ENCODE measurements at regions not wholly inside any gene's neighbourhood (a gene's known extent, or its start where the extent isn't known, plus 50 kb on each side); places are given as distances from the start of the nearest gene placed in this dataset.

DNA sequence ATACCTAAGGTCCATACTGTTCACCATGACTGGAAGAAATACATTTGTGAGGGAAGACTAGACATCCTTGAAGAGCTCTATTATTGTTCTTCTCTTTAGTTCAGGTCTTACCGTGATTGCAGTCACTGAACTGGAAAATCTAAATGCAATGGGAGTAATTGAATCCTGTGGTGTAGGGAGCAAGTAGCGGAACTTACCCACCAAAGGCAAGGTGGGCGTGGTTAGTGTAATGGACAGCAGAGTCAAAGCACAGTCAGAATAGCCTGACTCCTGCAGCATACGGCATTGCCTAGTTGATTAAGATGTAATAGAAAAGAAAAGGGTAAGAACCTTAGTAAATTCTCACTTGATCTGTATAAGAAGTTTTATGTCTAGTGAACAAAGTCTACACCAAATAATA, 679.7 kb upstream of the EPHA7 start:
- TF ChIP-seq CTCF (IDR thresholded peaks at IDR 0.05; ENCODE audit: low read depth, low read length, missing input control), result no peak
- TF ChIP-seq YY1 (IDR thresholded peaks at IDR 0.05), result no peak
- TF ChIP-seq, protein P1, sequence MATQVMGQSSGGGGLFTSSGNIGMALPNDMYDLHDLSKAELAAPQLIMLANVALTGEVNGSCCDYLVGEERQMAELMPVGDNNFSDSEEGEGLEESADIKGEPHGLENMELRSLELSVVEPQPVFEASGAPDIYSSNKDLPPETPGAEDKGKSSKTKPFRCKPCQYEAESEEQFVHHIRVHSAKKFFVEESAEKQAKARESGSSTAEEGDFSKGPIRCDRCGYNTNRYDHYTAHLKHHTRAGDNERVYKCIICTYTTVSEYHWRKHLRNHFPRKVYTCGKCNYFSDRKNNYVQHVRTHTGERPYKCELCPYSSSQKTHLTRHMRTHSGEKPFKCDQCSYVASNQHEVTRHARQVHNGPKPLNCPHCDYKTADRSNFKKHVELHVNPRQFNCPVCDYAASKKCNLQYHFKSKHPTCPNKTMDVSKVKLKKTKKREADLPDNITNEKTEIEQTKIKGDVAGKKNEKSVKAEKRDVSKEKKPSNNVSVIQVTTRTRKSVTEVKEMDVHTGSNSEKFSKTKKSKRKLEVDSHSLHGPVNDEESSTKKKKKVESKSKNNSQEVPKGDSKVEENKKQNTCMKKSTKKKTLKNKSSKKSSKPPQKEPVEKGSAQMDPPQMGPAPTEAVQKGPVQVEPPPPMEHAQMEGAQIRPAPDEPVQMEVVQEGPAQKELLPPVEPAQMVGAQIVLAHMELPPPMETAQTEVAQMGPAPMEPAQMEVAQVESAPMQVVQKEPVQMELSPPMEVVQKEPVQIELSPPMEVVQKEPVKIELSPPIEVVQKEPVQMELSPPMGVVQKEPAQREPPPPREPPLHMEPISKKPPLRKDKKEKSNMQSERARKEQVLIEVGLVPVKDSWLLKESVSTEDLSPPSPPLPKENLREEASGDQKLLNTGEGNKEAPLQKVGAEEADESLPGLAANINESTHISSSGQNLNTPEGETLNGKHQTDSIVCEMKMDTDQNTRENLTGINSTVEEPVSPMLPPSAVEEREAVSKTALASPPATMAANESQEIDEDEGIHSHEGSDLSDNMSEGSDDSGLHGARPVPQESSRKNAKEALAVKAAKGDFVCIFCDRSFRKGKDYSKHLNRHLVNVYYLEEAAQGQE (IDR thresholded peaks at IDR 0.05), result no peak
- TF ChIP-seq, protein P2, sequence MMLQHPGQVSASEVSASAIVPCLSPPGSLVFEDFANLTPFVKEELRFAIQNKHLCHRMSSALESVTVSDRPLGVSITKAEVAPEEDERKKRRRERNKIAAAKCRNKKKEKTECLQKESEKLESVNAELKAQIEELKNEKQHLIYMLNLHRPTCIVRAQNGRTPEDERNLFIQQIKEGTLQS (IDR thresholded peaks at IDR 0.05), result no peak
- TF ChIP-seq RAD21 (IDR thresholded peaks at IDR 0.05), result no peak
- TF ChIP-seq FOXA1 (IDR thresholded peaks at IDR 0.05), result no peak
- no peak for TF ChIP-seq NR2F2 (IDR thresholded peaks at IDR 0.05)
- no peak for TF ChIP-seq JUND (IDR thresholded peaks at IDR 0.05)
- no peak for TF ChIP-seq TAF1 (conservative IDR thresholded peaks at IDR 0.05)
- no peak for TF ChIP-seq ZBTB33 (IDR thresholded peaks at IDR 0.05)
- TF ChIP-seq, protein P3, sequence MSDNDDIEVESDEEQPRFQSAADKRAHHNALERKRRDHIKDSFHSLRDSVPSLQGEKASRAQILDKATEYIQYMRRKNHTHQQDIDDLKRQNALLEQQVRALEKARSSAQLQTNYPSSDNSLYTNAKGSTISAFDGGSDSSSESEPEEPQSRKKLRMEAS (IDR thresholded peaks at IDR 0.05), result no peak
- TF ChIP-seq GABPA (IDR thresholded peaks at IDR 0.05 in 1 of 2, conservative IDR thresholded peaks at IDR 0.05 in 1 of 2), result no peak
- TF ChIP-seq SP1 (IDR thresholded peaks at IDR 0.05), result no peak
- TF ChIP-seq RXRA (IDR thresholded peaks at IDR 0.05), result no peak
